GM18505 (cell line): ENCODE measurements at regions not wholly inside any gene's neighbourhood (a gene's known extent, or its start where the extent isn't known, plus 50 kb on each side); places are given as distances from the start of the nearest gene placed in this dataset.

Experiments used
- ATAC-seq: cut with Tn5 transposase; IDR thresholded peaks from one replicate; pipeline ENCODE4 v1.9.1; 2021; ENCODE audit not compliant: unreplicated experiment
- POLR2A ChIP-seq: IDR thresholded peaks from 4 replicates; pipeline ENCODE4 v1.6.1; 2011; ENCODE audit warnings: borderline replicate concordance; ENCODE audit not compliant: insufficient read depth, insufficient read length; ENCODE audit errors: extremely low read depth

GRCh38 chr6:138550346-138550767 is 51.1 kb upstream of the NHSL1 start:
- no peak for TF ChIP-seq POLR2A
- no peak for ATAC-seq

- no peak for ATAC-seq
- TF ChIP-seq POLR2A = no peak
Observed at GRCh38 chr6:138554146-138554545, 54.9 kb upstream of the NHSL1 start.

GRCh38 chr6:138555421-138555988 is 56.2 kb upstream of the NHSL1 start:
- no peak for TF ChIP-seq POLR2A
- no peak for ATAC-seq

- TF ChIP-seq POLR2A = no peak
- no peak for ATAC-seq
Observed at GRCh38 chr6:138557147-138557546, 57.9 kb upstream of the NHSL1 start.

- no peak for ATAC-seq
- no peak for TF ChIP-seq POLR2A
Observed at GRCh38 chr6:138559143-138559542, 59.8 kb upstream of the NHSL1 start.

GRCh38 chr6:138560130-138560860 is 61.0 kb upstream of the NHSL1 start:
- ATAC-seq = no peak
- no peak for TF ChIP-seq POLR2A

GRCh38 chr6:138562691-138563090 is 63.4 kb upstream of the NHSL1 start:
- ATAC-seq = no peak
- TF ChIP-seq POLR2A = no peak

- ATAC-seq = no peak
- no peak for TF ChIP-seq POLR2A
Observed at GRCh38 chr6:138563231-138563630, 63.9 kb upstream of the NHSL1 start.

GRCh38 chr6:138563650-138564049 is 64.4 kb upstream of the NHSL1 start:
- ATAC-seq = no peak
- no peak for TF ChIP-seq POLR2A

- ATAC-seq = no peak
- no peak for TF ChIP-seq POLR2A
Observed at GRCh38 chr6:138564170-138564721, 65.0 kb upstream of the NHSL1 start.

- no peak for ATAC-seq
- no peak for TF ChIP-seq POLR2A
Observed at GRCh38 chr6:138567052-138567451, 67.8 kb upstream of the NHSL1 start.

GRCh38 chr6:138568997-138569396 is 69.7 kb upstream of the NHSL1 start:
- ATAC-seq = no peak
- no peak for TF ChIP-seq POLR2A

GRCh38 chr6:138569554-138569953 is 70.3 kb upstream of the NHSL1 start:
- ATAC-seq = no peak
- no peak for TF ChIP-seq POLR2A

- ATAC-seq = no peak
- no peak for TF ChIP-seq POLR2A
Observed at GRCh38 chr6:138569970-138570724, 70.9 kb upstream of the NHSL1 start.

- ATAC-seq = no peak
- TF ChIP-seq POLR2A = no peak
Observed at GRCh38 chr6:138570725-138571029, 71.4 kb upstream of the NHSL1 start.

- no peak for TF ChIP-seq POLR2A
Observed at GRCh38 chr6:138571181-138571580, 71.9 kb upstream of the NHSL1 start.

More at GRCh38 chr6:138571181-138571580, 71.9 kb upstream of the NHSL1 start:
- no peak for ATAC-seq
